HepG2 (cell line): ENCODE measurements at regions not wholly inside any gene's neighbourhood (a gene's known extent, or its start where the extent isn't known, plus 50 kb on each side); places are given as distances from the start of the nearest gene placed in this dataset.

Source experiments
- ATAC-seq: fragments of 200-7000 bp; cut with Tn5 transposase; 3 replicates; pipeline ENCODE4 v1.9.1; 2020; ENCODE audit warnings: mild to moderate bottlenecking, moderate library complexity
- BruUV-seq: library from RNA; stranded (reverse); fragments of 400-500 nt; replicated peaks from 2 replicates; lab custom pipeline; 2021; lab: Mats Ljungman, UMichigan
- CTCF ChIA-PET: fragments of 300-600 bp; formaldehyde crosslinking; extraction: SDS; loops from one replicate; lab custom pipeline; 2021; ENCODE audit warnings: low total read pairs, inconsistent platforms, low intra/inter-chr PET ratio; lab: Yijun Ruan, JAX
- POLR2A ChIA-PET: fragments of 350-600 bp; sonication (Branson Sonifier 250); formaldehyde crosslinking; loops from one replicate; lab custom pipeline; 2020; ENCODE audit warnings: antibody characterized with exemption, inconsistent platforms; lab: Yijun Ruan, JAX
- DNase-seq: peaks from one replicate; pipeline ENCODE4 v3.0.0-alpha.2; 2015; ENCODE audit warnings: low spot score
- FAIRE-seq: peaks from 3 replicates; lab custom pipeline; 2011; peaks lifted over from hg19 to GRCh38; lab: Jason Lieb, UNC
- H2AFZ ChIP-seq: one replicate; pipeline ENCODE4 v1.6.1; 2011; ENCODE audit warnings: low read length, inconsistent platforms
- H3K27ac ChIP-seq: fragments of 300-600 bp; 3 replicates; pipeline ENCODE4 v1.8.0; 2011; ENCODE audit warnings: mixed run types, mild to moderate bottlenecking, mixed read lengths, low read length, inconsistent platforms; ENCODE audit not compliant: insufficient read depth; ENCODE audit errors: extremely low read length
- H3K27me3 ChIP-seq, 2 experiments: fragments of 200-600 bp in 1 of 2; 2 replicates in 1 of 2; 3 replicates in 1 of 2; pipeline versions ENCODE4 v1.6.0 to v1.8.0; 2011; ENCODE audit warnings: low read length in 2 of 2, mild to moderate bottlenecking in 2 of 2, moderate library complexity in 2 of 2, inconsistent platforms in 1 of 2; ENCODE audit not compliant: insufficient read depth in 2 of 2, control insufficient read depth in 1 of 2
- H3K36me3 ChIP-seq, 2 experiments: fragments of 200-600 bp in 1 of 2; replicated peaks in 1 of 2; 2 replicates in 1 of 2; 3 replicates in 1 of 2; pipeline versions ENCODE4 v1.5.1 to v1.8.0; 2011; ENCODE audit warnings: low read length in 2 of 2, inconsistent platforms in 1 of 2; ENCODE audit not compliant: insufficient read depth in 2 of 2, control insufficient read depth in 1 of 2
- H3K4me1 ChIP-seq: 2 replicates; pipeline ENCODE4 v1.5.1; 2012; ENCODE audit warnings: low read length, inconsistent platforms; ENCODE audit not compliant: insufficient read depth
- H3K4me2 ChIP-seq: 2 replicates; pipeline ENCODE4 v1.6.0; 2011; ENCODE audit warnings: low read depth, low read length, inconsistent platforms
- H3K4me3 ChIP-seq, 3 experiments: fragments of 200-600 bp in 1 of 3; sonication (generic), shearing (Covaris generic) in 1 of 3; replicated peaks in 1 of 3; 2 replicates each; pipeline ENCODE4 v1.5.1; 2011 to 2016; ENCODE audit warnings: low read length in 3 of 3, inconsistent platforms in 2 of 3, low read depth in 2 of 3, mild to moderate bottlenecking in 2 of 3, control low read depth in 1 of 3, mixed read lengths in 1 of 3; ENCODE audit not compliant: insufficient read depth in 1 of 3
- H3K79me2 ChIP-seq: one replicate; pipeline ENCODE4 v1.6.1; 2011; ENCODE audit warnings: low read length, inconsistent platforms; ENCODE audit not compliant: insufficient read depth
- H3K9ac ChIP-seq: 2 replicates; pipeline ENCODE4 v1.6.0; 2011; ENCODE audit warnings: mild to moderate bottlenecking, low read depth, low read length, inconsistent platforms; ENCODE audit not compliant: insufficient read depth
- H3K9me3 ChIP-seq: 2 replicates; pipeline ENCODE4 v1.5.1; 2012; ENCODE audit warnings: mild to moderate bottlenecking, low read length
- H4K20me1 ChIP-seq: 2 replicates; pipeline ENCODE4 v1.6.0; 2011; ENCODE audit warnings: inconsistent platforms, mild to moderate bottlenecking, low read length, moderate library complexity; ENCODE audit not compliant: insufficient read depth
- CBX5 ChIP-seq: sonication (generic); formaldehyde crosslinking; IDR thresholded peaks from 2 replicates; pipeline ENCODE4 v1.4.0; 2020; ENCODE audit warnings: missing genetic modification reagents, borderline replicate concordance
- CREB1 ChIP-seq, 2 experiments: fragments of 450-650 bp in 1 of 2; IDR thresholded peaks; 2 replicates each; pipeline ENCODE4 v1.6.1; 2016 to 2017; ENCODE audit warnings: control low read depth in 1 of 2, mild to moderate bottlenecking in 1 of 2, missing compliant biosample characterization in 1 of 2, missing genetic modification characterization in 1 of 2
- HNF4G ChIP-seq, 2 experiments: sonication (generic) in 1 of 2; formaldehyde crosslinking in 1 of 2; IDR thresholded peaks; 2 replicates each; pipeline versions ENCODE4 v1.4.0 to v1.6.1; 2011 to 2020; ENCODE audit warnings: borderline replicate concordance in 2 of 2, low read depth in 2 of 2, mild to moderate bottlenecking in 2 of 2, low read length in 1 of 2, missing genetic modification reagents in 1 of 2, moderate library complexity in 1 of 2
- KLF15 ChIP-seq: sonication (generic); formaldehyde crosslinking; IDR thresholded peaks from 2 replicates; pipeline ENCODE4 v1.8.1; 2023; ENCODE audit warnings: borderline replicate concordance, mild to moderate bottlenecking, inconsistent platforms, missing genetic modification reagents, mixed read lengths
- POLR2AphosphoS5 ChIP-seq: IDR thresholded peaks from 2 replicates; pipeline ENCODE4 v1.6.1; 2012; ENCODE audit warnings: low read depth, low read length
- REL ChIP-seq: sonication (generic); formaldehyde crosslinking; conservative IDR thresholded peaks from 2 replicates; pipeline ENCODE4 v1.8.0; 2022; ENCODE audit warnings: mild to moderate bottlenecking, missing genetic modification reagents, moderate library complexity
- SP4 ChIP-seq: sonication (generic); formaldehyde crosslinking; IDR thresholded peaks from 2 replicates; pipeline ENCODE4 v1.8.1; 2023; ENCODE audit warnings: mild to moderate bottlenecking, missing genetic modification reagents
- TAF15 ChIP-seq: fragments of 200-400 bp; formaldehyde crosslinking; IDR thresholded peaks from one replicate; pipeline ENCODE4 v1.6.1; 2018; ENCODE audit warnings: mild to moderate bottlenecking, low read depth, low read length; ENCODE audit not compliant: poor library complexity, severe bottlenecking
- THYN1 ChIP-seq: sonication (generic); formaldehyde crosslinking; IDR thresholded peaks from 2 replicates; pipeline ENCODE4 v1.8.1; 2023; ENCODE audit warnings: low read depth, mild to moderate bottlenecking, moderate library complexity, missing genetic modification reagents, borderline replicate concordance
- YEATS4 ChIP-seq: sonication (generic); formaldehyde crosslinking; IDR thresholded peaks from 2 replicates; pipeline ENCODE4 v1.4.0; 2020; ENCODE audit warnings: missing genetic modification reagents, borderline replicate concordance
- ZNF282 ChIP-seq: fragments of 450-650 bp; IDR thresholded peaks from 2 replicates; pipeline ENCODE4 v1.6.1; 2018; ENCODE audit not compliant: partially characterized antibody
- ZNF460 ChIP-seq: sonication (generic); formaldehyde crosslinking; IDR thresholded peaks from 2 replicates; pipeline ENCODE4 v1.5.1; 2020; ENCODE audit warnings: missing genetic modification reagents, mild to moderate bottlenecking, borderline replicate concordance
- ZNF558 ChIP-seq: sonication (generic); formaldehyde crosslinking; IDR thresholded peaks from 2 replicates; pipeline ENCODE4 v1.9.0; 2022; ENCODE audit warnings: mild to moderate bottlenecking, missing genetic modification reagents, borderline replicate concordance
- WGBS: methylation state at CpG from one replicate; pipeline ENCODE4 v1.1.6; 2017; ENCODE audit warnings: low lambda C conversion rate; 5-methylcytosine and 5-hydroxymethylcytosine counted together
- in situ Hi-C: cut with HindIII; loops from 2 replicates; pipeline ENCODE4 v1.10.0; 2017; ENCODE audit warnings: low pct_unique_long_range_greater_than_20kb; ENCODE audit not compliant: extremely low pct_ligation_motif_present
- intact Hi-C: fragments of 100-400 bp; cut with micrococcal nuclease; formaldehyde crosslinking; loops from one replicate; pipeline ENCODE4 v1.10.0; 2022; ENCODE audit not compliant: unreplicated experiment
- TF ChIP-seq, protein P1 (sequence below): fragments of 450-650 bp; IDR thresholded peaks from 2 replicates; pipeline ENCODE4 v1.6.1; 2017; ENCODE audit warnings: mild to moderate bottlenecking

DNA sequence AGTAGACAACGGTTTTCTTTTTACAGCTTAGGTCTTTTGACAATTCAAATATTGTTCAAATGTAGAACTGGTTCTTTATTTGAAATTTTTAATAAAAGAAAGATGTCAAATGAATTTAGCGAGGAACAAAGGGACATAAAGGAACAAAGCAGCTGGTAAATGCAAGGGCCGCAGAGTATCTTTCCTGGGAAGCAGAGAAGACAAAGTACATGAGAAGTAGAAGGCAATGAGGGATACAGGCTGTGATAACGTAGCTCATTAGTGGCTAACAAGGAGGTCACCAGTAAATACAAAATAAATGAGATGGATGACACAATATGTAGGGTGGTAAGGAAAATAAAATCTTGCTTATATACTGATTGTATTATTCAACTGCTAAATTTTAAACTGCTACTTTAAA lies 762.8 kb downstream of the VGLL3 start:
- Histone ChIP-seq H3K4me1 (no peaks in the 10 kb centered on the region), H3K36me3 (no peaks in the 10 kb centered on the region), H3K9ac (no peak overlapping the region), H4K20me1 (no peaks in the 10 kb centered on the region), H3K4me3 (no peak overlapping the region), H2AFZ (no peak overlapping the region), H3K9me3 (no peaks in the 10 kb centered on the region), H3K4me2 (no peak overlapping the region), H3K27me3 (no peaks in the 10 kb centered on the region), H3K79me2 (no peaks in the 10 kb centered on the region), H3K27ac (no peak overlapping the region)
- BruUV-seq: no TSS peak
- CTCF ChIA-PET: no interaction called here
- no peak for DNase-seq
- no peak for ATAC-seq
- no peak for FAIRE-seq
- WGBS: under 1% methylated on average over 4 of the region's 4 CpGs
- POLR2A ChIA-PET: no interaction called here
- intact Hi-C loops (no loop called here), in situ Hi-C loops (no loop called here)
- TF ChIP-seq, protein P1, sequence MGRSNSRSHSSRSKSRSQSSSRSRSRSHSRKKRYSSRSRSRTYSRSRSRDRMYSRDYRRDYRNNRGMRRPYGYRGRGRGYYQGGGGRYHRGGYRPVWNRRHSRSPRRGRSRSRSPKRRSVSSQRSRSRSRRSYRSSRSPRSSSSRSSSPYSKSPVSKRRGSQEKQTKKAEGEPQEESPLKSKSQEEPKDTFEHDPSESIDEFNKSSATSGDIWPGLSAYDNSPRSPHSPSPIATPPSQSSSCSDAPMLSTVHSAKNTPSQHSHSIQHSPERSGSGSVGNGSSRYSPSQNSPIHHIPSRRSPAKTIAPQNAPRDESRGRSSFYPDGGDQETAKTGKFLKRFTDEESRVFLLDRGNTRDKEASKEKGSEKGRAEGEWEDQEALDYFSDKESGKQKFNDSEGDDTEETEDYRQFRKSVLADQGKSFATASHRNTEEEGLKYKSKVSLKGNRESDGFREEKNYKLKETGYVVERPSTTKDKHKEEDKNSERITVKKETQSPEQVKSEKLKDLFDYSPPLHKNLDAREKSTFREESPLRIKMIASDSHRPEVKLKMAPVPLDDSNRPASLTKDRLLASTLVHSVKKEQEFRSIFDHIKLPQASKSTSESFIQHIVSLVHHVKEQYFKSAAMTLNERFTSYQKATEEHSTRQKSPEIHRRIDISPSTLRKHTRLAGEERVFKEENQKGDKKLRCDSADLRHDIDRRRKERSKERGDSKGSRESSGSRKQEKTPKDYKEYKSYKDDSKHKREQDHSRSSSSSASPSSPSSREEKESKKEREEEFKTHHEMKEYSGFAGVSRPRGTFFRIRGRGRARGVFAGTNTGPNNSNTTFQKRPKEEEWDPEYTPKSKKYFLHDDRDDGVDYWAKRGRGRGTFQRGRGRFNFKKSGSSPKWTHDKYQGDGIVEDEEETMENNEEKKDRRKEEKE: no peak
- TF ChIP-seq CBX5 (CRISPR knock-in tag) (no peak), ZNF282 (no peak)

DNA sequence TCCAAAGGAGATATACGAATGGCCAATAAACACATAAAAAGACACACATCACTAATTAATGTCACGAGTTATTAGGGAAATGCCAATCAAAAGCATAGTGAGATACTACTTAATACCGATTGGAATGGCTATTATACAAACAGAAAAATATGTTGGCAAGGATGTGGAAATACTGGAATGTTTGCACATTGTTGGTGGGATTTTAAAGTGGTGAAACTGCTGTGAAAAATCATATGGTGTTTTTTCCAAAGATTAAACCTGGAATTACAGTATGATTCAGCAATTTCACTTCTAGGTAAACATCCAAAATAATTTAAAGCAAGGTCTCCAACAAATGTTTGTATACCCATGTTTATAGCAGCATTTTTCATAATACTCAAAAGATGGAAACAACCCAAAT lies 765.5 kb downstream of the VGLL3 start:
- no peak overlapping the region for H3K4me3 ChIP-seq
- in situ Hi-C loops: no loop called here
- H4K20me1 ChIP-seq: no peaks in the 10 kb centered on the region
- WGBS: 2% methylated on average over 3 of the region's 3 CpGs
- no peaks in the 10 kb centered on the region for H3K9me3 ChIP-seq
- CTCF ChIA-PET: no interaction called here
- H3K4me1 ChIP-seq: no peaks in the 10 kb centered on the region
- H3K4me2 ChIP-seq: no peak overlapping the region
- no peaks in the 10 kb centered on the region for H3K27me3 ChIP-seq
- BruUV-seq: no TSS peak
- no peak overlapping the region for H3K9ac ChIP-seq
- no peaks in the 10 kb centered on the region for H3K79me2 ChIP-seq
- no peak for TF ChIP-seq CREB1 (IDR thresholded peaks at IDR 0.05)
- no peak for TF ChIP-seq CREB1 (CRISPR knock-in tag; IDR thresholded peaks at IDR 0.05)
- TF ChIP-seq HNF4G (IDR thresholded peaks at IDR 0.05; ENCODE audit: borderline replicate concordance, low read depth, low read length): no peak
- TF ChIP-seq HNF4G (CRISPR knock-in tag; IDR thresholded peaks at IDR 0.05; ENCODE audit: borderline replicate concordance, low read depth): no peak
- TF ChIP-seq SP4: no peak
- no peak for TF ChIP-seq THYN1 (CRISPR knock-in tag)
- no peak for TF ChIP-seq TAF15
- no peak for TF ChIP-seq REL (CRISPR knock-in tag)
- TF ChIP-seq ZNF460: no peak
- no peak for TF ChIP-seq POLR2AphosphoS5
- no peak for TF ChIP-seq YEATS4 (CRISPR knock-in tag)
- no peak for TF ChIP-seq ZNF558 (CRISPR knock-in tag)
- TF ChIP-seq KLF15: no peak
- TF ChIP-seq, all 625 proteins: peak for 0
- Histone ChIP-seq H3K27ac (no peak overlapping the region), H3K36me3 (no peaks in the 10 kb centered on the region), H2AFZ (no peak overlapping the region)
- no peak for ATAC-seq
- intact Hi-C loops: no loop called here
- POLR2A ChIA-PET: no interaction called here
- no peak for FAIRE-seq
- no peak for DNase-seq
